PC-3 (cell line): ENCODE measurements at regions not wholly inside any gene's neighbourhood (a gene's known extent, or its start where the extent isn't known, plus 50 kb on each side); places are given as distances from the start of the nearest gene placed in this dataset.

Experiments
- ATAC-seq: fragments of 200-7000 bp; cut with Tn5 transposase; 2 replicates; pipeline ENCODE4 v1.9.1; 2020; ENCODE audit warnings: mild to moderate bottlenecking, moderate library complexity
- BruUV-seq: library from RNA; stranded (reverse); fragments of 400-500 nt; replicated peaks from 2 replicates; lab custom pipeline; 2021; lab: Mats Ljungman, UMichigan
- CTCF ChIA-PET: fragments of 300-600 bp; sonication (Branson Sonifier 250); formaldehyde crosslinking; loops from one replicate; lab custom pipeline; 2022; ENCODE audit warnings: antibody characterized with exemption; lab: Charles Lee
- POLR2A ChIA-PET: fragments of 300-600 bp; sonication (Branson Sonifier 250); formaldehyde crosslinking; loops from one replicate; lab custom pipeline; 2022; ENCODE audit warnings: antibody characterized with exemption; ENCODE audit not compliant: unreplicated experiment; lab: Charles Lee
- DNase-seq: peaks from one replicate; pipeline ENCODE4 v3.0.0-alpha.2; 2015
- H2AFZ ChIP-seq: fragments of 300-600 bp; sonication (generic); 2 replicates; pipeline ENCODE4 v1.6.0; 2016; ENCODE audit warnings: antibody characterized with exemption, low read length
- H3F3A ChIP-seq: fragments of 300-600 bp; sonication (generic); one replicate; pipeline ENCODE4 v1.6.0; 2017; ENCODE audit warnings: antibody characterized with exemption, low read length, control low read depth, mild to moderate bottlenecking; ENCODE audit not compliant: unreplicated experiment
- H3K27ac ChIP-seq: fragments of 300-600 bp; sonication (generic); 2 replicates; pipeline ENCODE4 v1.5.1; 2016; ENCODE audit warnings: mild to moderate bottlenecking, low read length
- H3K27me3 ChIP-seq: fragments of 300-600 bp; sonication (generic); 2 replicates; pipeline ENCODE4 v1.6.1; 2016; ENCODE audit warnings: low read length, mixed read lengths
- H3K36me3 ChIP-seq: fragments of 300-600 bp; sonication (generic); 2 replicates; pipeline ENCODE4 v1.6.1; 2016; ENCODE audit warnings: low read depth, mixed run types, low read length, mixed read lengths
- H3K4me1 ChIP-seq: fragments of 300-600 bp; sonication (generic); 2 replicates; pipeline ENCODE4 v1.5.1; 2016; ENCODE audit warnings: low read length; ENCODE audit not compliant: insufficient read depth
- H3K4me2 ChIP-seq: fragments of 300-600 bp; sonication (generic); 2 replicates; pipeline ENCODE4 v1.6.0; 2016; ENCODE audit warnings: low read length
- H3K4me3 ChIP-seq: fragments of 300-600 bp; sonication (generic); 2 replicates; pipeline ENCODE4 v1.5.1; 2016; ENCODE audit warnings: mild to moderate bottlenecking, low read length, mixed read lengths
- H3K79me2 ChIP-seq: fragments of 300-600 bp; sonication (generic); 2 replicates; pipeline ENCODE4 v1.6.1; 2017; ENCODE audit warnings: low read length, mixed read lengths
- H3K9ac ChIP-seq: fragments of 300-600 bp; sonication (generic); 2 replicates; pipeline ENCODE4 v1.6.0; 2016; ENCODE audit warnings: mild to moderate bottlenecking, low read length
- H3K9me2 ChIP-seq: fragments of 300-600 bp; sonication (generic); replicated peaks from 2 replicates; pipeline ENCODE4 v1.6.1; 2016; ENCODE audit warnings: mixed run types, low read length, mixed read lengths
- H3K9me3 ChIP-seq: fragments of 300-600 bp; sonication (generic); 2 replicates; pipeline ENCODE4 v1.6.1; 2016; ENCODE audit warnings: low read length, mixed read lengths
- H4K20me1 ChIP-seq: fragments of 300-600 bp; sonication (generic); 2 replicates; pipeline ENCODE4 v1.6.1; 2016; ENCODE audit warnings: low read length, mixed read lengths
- EZH2 ChIP-seq: fragments of 300-600 bp; sonication (generic); IDR thresholded peaks from one replicate; pipeline ENCODE4 v1.6.1; 2017; ENCODE audit warnings: antibody characterized with exemption, mild to moderate bottlenecking, low read length; ENCODE audit not compliant: unreplicated experiment
- EZH2phosphoT487 ChIP-seq: fragments of 300-600 bp; sonication (generic); IDR thresholded peaks from 2 replicates; pipeline ENCODE4 v1.6.1; 2018; ENCODE audit warnings: mild to moderate bottlenecking, antibody characterized with exemption, low read length, borderline replicate concordance
- intact Hi-C: fragments of 100-400 bp; cut with micrococcal nuclease; formaldehyde crosslinking; loops from 2 replicates; pipeline ENCODE4 v1.9.0; 2023
- TF ChIP-seq, protein P1 (sequence below): fragments of 300-600 bp; sonication (generic); conservative IDR thresholded peaks from 2 replicates; pipeline ENCODE4 v1.5.1; 2017; ENCODE audit warnings: antibody characterized with exemption, low read depth, mild to moderate bottlenecking, low read length

GRCh38 chr5:136726506-136726905 lies 361.2 kb upstream of the TRPC7 start:
- Histone ChIP-seq H4K20me1 (no peaks in the 10 kb centered on the region), H3K27ac (no peak overlapping the region), H3K36me3 (no peaks in the 10 kb centered on the region), H3K9me3 (no peaks in the 10 kb centered on the region), H3K4me3 (no peak overlapping the region), H3K79me2 (no peaks in the 10 kb centered on the region), H3K9me2 (no peaks in the 10 kb centered on the region), H3K4me2 (no peak overlapping the region), H2AFZ (no peak overlapping the region), H3K9ac (no peak overlapping the region), H3K4me1 (peaks cover 37% of the 10 kb centered on the region), H3K27me3 (no peaks in the 10 kb centered on the region), H3F3A (peaks cover 4% of the 10 kb centered on the region)
- BruUV-seq = no TSS peak
- no peak for DNase-seq
- no peak for TF ChIP-seq EZH2phosphoT487
- TF ChIP-seq EZH2 = no peak
- TF ChIP-seq, protein P1, sequence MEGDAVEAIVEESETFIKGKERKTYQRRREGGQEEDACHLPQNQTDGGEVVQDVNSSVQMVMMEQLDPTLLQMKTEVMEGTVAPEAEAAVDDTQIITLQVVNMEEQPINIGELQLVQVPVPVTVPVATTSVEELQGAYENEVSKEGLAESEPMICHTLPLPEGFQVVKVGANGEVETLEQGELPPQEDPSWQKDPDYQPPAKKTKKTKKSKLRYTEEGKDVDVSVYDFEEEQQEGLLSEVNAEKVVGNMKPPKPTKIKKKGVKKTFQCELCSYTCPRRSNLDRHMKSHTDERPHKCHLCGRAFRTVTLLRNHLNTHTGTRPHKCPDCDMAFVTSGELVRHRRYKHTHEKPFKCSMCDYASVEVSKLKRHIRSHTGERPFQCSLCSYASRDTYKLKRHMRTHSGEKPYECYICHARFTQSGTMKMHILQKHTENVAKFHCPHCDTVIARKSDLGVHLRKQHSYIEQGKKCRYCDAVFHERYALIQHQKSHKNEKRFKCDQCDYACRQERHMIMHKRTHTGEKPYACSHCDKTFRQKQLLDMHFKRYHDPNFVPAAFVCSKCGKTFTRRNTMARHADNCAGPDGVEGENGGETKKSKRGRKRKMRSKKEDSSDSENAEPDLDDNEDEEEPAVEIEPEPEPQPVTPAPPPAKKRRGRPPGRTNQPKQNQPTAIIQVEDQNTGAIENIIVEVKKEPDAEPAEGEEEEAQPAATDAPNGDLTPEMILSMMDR = no peak
- CTCF ChIA-PET = no interaction called here
- POLR2A ChIA-PET = no interaction called here
- intact Hi-C loops = no loop called here
- ATAC-seq = no peak

GRCh38 chr5:136724161-136724560 lies 358.8 kb upstream of the TRPC7 start:
- CTCF ChIA-PET = no interaction called here
- intact Hi-C loops = no loop called here

GRCh38 chr5:136722581-136722980 lies 357.2 kb upstream of the TRPC7 start:
- intact Hi-C loops = no loop called here
- Histone ChIP-seq H3K27me3 (no peaks in the 10 kb centered on the region), H3K9me2 (no peaks in the 10 kb centered on the region), H3K4me1 (peaks cover 14% of the 10 kb centered on the region), H4K20me1 (no peaks in the 10 kb centered on the region), H3K4me3 (no peak overlapping the region), H3K79me2 (no peaks in the 10 kb centered on the region), H2AFZ (no peak overlapping the region), H3K9me3 (no peaks in the 10 kb centered on the region), H3F3A (no peaks in the 10 kb centered on the region), H3K27ac (no peak overlapping the region), H3K36me3 (no peaks in the 10 kb centered on the region), H3K4me2 (no peak overlapping the region), H3K9ac (no peak overlapping the region)
- DNase-seq = no peak
- ChIA-PET POLR2A (no interaction called here), CTCF (no interaction called here)
- no peak for ATAC-seq
- BruUV-seq = no TSS peak
- TF ChIP-seq EZH2 (no peak), EZH2phosphoT487 (no peak)
- TF ChIP-seq, protein P1 = no peak

More at GRCh38 chr5:136724161-136724560, 358.8 kb upstream of the TRPC7 start:
- no peaks in the 10 kb centered on the region for H3K9me3 ChIP-seq
- peak overlapping the region; percentile 38 for H3K4me2 ChIP-seq
- POLR2A ChIA-PET = no interaction called here
- H3K4me3 ChIP-seq = no peak overlapping the region
- no peaks in the 10 kb centered on the region for H4K20me1 ChIP-seq
- BruUV-seq = no TSS peak
- H3K27ac ChIP-seq = peak overlapping the region; percentile 38
- no peaks in the 10 kb centered on the region for H3F3A ChIP-seq
- H3K79me2 ChIP-seq = no peaks in the 10 kb centered on the region
- TF ChIP-seq, protein P1 = no peak
- TF ChIP-seq EZH2 (no peak), EZH2phosphoT487 (no peak)
- no peak overlapping the region for H3K9ac ChIP-seq
- DNase-seq (peak; percentile 69), ATAC-seq (peak; percentile 42; the same call in 1 of the 2 replicates)
- H3K36me3 ChIP-seq = no peaks in the 10 kb centered on the region
- peaks cover 17% of the 10 kb centered on the region for H3K4me1 ChIP-seq
- no peaks in the 10 kb centered on the region for H3K27me3 ChIP-seq
- H2AFZ ChIP-seq = no peak overlapping the region
- no peaks in the 10 kb centered on the region for H3K9me2 ChIP-seq
